Sciatic nerve (tissue), 2 donors: ENCODE measurements at regions not wholly inside any gene's neighbourhood (a gene's known extent, or its start where the extent isn't known, plus 50 kb on each side); places are given as distances from the start of the nearest gene placed in this dataset.
A peak's percentile ranks its signal among the peaks of the same experiment; 100 is the strongest.

Source experiments
- ATAC-seq: fragments of 200-7000 bp; cut with Tn5 transposase; one replicate; pipeline ENCODE4 v1.9.1; 2020; ENCODE audit warnings: mild to moderate bottlenecking, moderate library complexity
- DNase-seq: peaks from one replicate; pipeline ENCODE4 v3.0.0-alpha.2; 2020; ENCODE audit warnings: low spot score
- intact Hi-C: fragments of 100-400 bp; cut with DNase I; formaldehyde crosslinking; loops from one replicate; pipeline ENCODE4 v1.14.2; 2022
- donor health status: DM: no; HTN: no; CAD: no.
- donor health status: DM: no; HTN: no; CAD: no.

DNA sequence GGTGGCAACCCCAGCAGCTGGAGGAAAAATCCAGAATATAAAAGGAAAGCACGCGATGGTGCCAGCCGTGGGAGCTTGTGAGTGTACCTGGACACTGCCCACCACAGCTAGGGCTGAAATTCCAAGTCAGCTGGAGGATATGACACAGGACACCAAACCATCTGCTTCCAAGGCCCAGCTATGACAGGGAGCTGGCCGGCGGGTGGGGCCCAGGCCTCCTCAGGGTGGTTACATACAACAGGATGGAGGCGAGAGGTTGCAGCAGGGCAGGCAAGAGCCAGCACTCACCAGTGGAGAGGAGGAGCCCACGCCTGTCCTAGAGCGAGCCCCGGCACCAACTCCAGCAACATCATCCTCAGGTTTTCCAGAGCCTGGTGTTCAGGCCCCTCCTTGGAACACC, 163.2 kb upstream of the RPL38 start:
- DNase-seq (no peak), ATAC-seq (no peak)
- intact Hi-C loops, result no loop called here

GRCh38 chr17:74040729-74041128, 162.7 kb upstream of the RPL38 start:
- intact Hi-C loops, result no loop called here
- ATAC-seq (no peak), DNase-seq (no peak)

- DNase-seq, result no peak
- intact Hi-C loops, result no loop called here
- ATAC-seq, result no peak
These were observed 161.4 kb upstream of the RPL38 start for GRCh38 chr17:74041869-74042640.

DNA sequence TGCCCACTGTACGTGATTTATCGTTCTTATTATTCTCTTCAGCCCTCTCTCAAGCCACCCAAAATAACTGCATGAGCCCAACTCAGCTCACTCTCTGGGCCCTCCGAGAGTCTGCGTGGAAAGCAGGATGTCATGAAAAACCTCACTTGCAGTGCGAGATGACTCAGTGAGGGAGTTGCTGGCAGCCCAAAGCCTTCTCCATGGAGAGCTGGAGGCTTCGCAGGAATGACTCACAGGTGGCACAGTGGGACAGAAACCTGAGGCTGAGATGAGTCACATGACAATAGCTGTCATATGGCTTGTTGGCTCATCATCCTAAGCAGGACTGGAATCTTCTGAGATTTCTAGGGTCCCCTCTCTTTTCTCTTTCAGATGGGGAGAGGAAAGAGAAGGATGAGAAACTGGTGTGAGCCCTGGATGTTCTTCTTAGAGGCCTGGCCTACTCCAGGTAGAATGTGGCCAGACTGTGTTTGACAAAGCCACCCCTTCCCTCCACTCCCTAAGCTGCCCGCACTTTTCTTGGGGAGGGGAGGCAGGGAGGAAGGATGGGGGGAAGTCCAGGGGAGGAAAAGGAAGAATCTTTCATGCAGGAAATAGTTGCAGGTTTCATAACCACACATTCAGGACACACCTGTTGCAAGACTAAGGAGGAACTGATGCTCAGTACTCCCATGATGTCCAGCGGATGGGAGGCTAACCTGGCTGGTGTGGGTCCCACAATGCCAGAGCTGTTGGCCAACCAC, 160.6 kb upstream of the RPL38 start:
- intact Hi-C loops, result no loop called here
- DNase-seq, result no peak
- ATAC-seq, result peak; percentile 26

DNA sequence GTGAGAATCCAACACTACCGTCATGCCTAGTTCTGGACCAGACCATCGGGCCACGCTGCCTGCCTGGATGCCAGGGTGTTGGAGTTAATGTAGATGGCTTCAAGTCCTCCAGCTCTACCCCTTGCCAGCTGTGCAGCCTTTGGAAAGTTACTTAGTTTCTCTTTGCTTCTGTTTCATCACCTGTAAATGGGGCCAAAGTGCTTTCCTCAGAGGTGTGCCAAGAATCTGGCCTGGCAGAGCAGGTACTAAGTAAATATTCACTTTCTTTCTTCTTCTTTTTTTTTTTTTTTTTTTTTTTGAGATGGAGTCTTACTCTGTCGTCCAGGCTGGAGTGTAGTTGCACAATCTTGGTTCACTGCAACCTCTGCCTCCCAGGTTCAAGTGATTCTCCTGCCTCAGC, 159.5 kb upstream of the RPL38 start:
- intact Hi-C loops, result no loop called here
- ATAC-seq (no peak), DNase-seq (no peak)

DNA sequence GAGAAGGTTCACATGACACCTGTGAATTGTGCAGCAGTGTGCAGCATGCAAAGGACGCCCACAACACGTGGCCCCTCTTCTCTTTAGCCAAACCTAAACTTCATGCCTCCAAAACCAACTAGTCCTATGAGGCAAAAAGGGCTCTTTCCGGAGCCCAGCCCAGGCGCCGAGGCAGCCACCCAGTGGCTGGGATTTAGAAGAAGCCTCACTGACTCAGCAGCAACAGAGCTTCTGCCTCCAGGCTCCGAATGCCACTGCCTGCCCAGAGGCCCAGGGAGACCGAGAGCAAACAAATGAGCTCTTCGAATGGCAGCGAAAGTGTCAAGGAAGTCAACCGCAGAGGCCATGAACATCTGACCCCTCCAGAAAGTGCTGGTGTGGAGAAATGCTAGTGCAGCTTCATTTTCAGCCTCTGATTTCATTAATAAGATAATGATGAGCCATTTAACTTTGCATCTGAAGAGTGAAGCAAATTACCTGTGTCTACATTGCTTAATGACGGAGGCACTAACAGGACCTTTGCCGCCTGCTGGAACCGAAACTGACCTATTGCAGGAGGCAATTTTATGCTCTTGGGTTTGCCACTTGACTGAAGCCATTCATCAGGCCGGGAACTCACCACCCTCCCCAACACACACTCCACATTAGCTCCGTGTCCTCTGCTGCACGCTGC, 157.7 kb upstream of the RPL38 start:
- DNase-seq (no peak), ATAC-seq (no peak)
- intact Hi-C loops, result no loop called here

- intact Hi-C loops, result no loop called here
- ATAC-seq (no peak), DNase-seq (no peak)
These were observed 154.1 kb upstream of the RPL38 start for GRCh38 chr17:74049167-74049966.

GRCh38 chr17:74049967-74050458, 153.5 kb upstream of the RPL38 start:
- DNase-seq (no peak), ATAC-seq (no peak)
- intact Hi-C loops, result no loop called here

DNA sequence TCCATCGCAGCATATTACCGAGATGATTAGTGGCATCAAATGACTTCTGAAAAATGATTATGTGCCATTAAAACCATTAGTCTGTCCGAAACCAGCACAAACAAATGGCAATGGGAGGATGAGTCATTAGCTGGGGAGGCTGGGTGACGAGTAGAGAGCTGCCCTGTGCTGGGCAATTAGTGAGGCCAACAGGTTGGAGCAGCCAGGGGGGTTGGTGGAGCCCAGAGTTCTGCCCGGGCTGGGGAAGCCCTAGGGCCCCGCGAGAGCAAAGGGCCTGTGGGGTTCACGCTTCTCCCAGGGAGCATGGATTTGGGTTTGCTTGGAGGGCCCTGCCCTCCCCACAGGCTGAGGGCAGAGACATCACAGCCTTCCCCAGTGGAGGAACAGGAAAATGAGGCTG, 152.1 kb upstream of the RPL38 start:
- intact Hi-C loops, result no loop called here
- ATAC-seq (no peak), DNase-seq (no peak)

GRCh38 chr17:74052993-74053711, 150.3 kb upstream of the RPL38 start:
- intact Hi-C loops, result no loop called here
- ATAC-seq (no peak), DNase-seq (no peak)

GRCh38 chr17:74053712-74054078, 149.8 kb upstream of the RPL38 start:
- intact Hi-C loops, result no loop called here
- DNase-seq, result no peak
- ATAC-seq, result no peak

GRCh38 chr17:74054249-74054648, 149.2 kb upstream of the RPL38 start:
- intact Hi-C loops, result no loop called here
- ATAC-seq (no peak), DNase-seq (no peak)

GRCh38 chr17:74055508-74056160, 147.8 kb upstream of the RPL38 start:
- intact Hi-C loops, result no loop called here
- DNase-seq, result no peak
- no peak for ATAC-seq

GRCh38 chr17:74059479-74060240, 143.8 kb upstream of the RPL38 start:
- DNase-seq (no peak), ATAC-seq (no peak)
- intact Hi-C loops, result no loop called here

- ATAC-seq (no peak), DNase-seq (no peak)
- intact Hi-C loops, result no loop called here
These were observed 141.7 kb upstream of the RPL38 start for GRCh38 chr17:74061758-74062157.

GRCh38 chr17:74062234-74062633, 141.2 kb upstream of the RPL38 start:
- no peak for ATAC-seq
- no peak for DNase-seq
- intact Hi-C loops, result no loop called here

- DNase-seq (no peak), ATAC-seq (no peak)
- intact Hi-C loops, result no loop called here
These were observed 140.0 kb upstream of the RPL38 start for GRCh38 chr17:74063439-74063838.

DNA sequence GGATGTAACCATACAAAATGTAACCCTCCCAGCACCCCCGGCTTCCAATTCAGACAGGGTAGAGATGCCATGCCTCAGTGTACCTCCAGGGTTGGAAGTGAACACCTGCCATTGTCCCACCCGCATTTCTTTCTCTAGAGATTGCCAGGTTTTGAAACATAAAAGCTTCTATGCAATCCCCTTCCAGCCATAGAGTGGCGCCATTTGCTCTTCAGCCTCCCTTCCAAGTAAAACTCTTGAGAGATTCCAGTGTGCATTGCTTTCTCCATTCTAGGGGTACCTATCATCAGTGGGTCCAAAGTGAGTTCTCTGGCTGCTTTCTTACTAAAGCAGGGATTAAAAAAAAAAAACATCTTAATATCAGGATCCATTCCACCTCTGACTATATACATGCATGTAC, 133.1 kb upstream of the RPL38 start:
- no peak for ATAC-seq
- DNase-seq, result no peak
- intact Hi-C loops, result no loop called here
